GM18909 (cell line): ENCODE measurements at regions not wholly inside any gene's neighbourhood (a gene's known extent, or its start where the extent isn't known, plus 50 kb on each side); places are given as distances from the start of the nearest gene placed in this dataset.

Experiments
- ATAC-seq: cut with Tn5 transposase; IDR thresholded peaks from one replicate; pipeline ENCODE4 v1.9.1; 2021; ENCODE audit warnings: mild to moderate bottlenecking; ENCODE audit not compliant: unreplicated experiment, poor library complexity

- no peak for ATAC-seq
Measured at GRCh38 chr14:98736701-98737338, 535.2 kb downstream of the BCL11B start.

GRCh38 chr14:98741523-98741922, 530.5 kb downstream of the BCL11B start:
- ATAC-seq, result no peak

- no peak for ATAC-seq
Measured at GRCh38 chr14:98742001-98742400, 530.0 kb downstream of the BCL11B start.

GRCh38 chr14:98743536-98743935, 528.5 kb downstream of the BCL11B start:
- ATAC-seq, result no peak

GRCh38 chr14:98748966-98749365, 523.0 kb downstream of the BCL11B start:
- ATAC-seq, result no peak

- no peak for ATAC-seq
Measured at GRCh38 chr14:98751110-98751509, 520.9 kb downstream of the BCL11B start.

GRCh38 chr14:98752660-98753059, 519.3 kb downstream of the BCL11B start:
- no peak for ATAC-seq

- ATAC-seq, result no peak
Measured at GRCh38 chr14:98754343-98755020, 517.5 kb downstream of the BCL11B start.

GRCh38 chr14:98756749-98757148, 515.2 kb downstream of the BCL11B start:
- no peak for ATAC-seq

GRCh38 chr14:98758440-98758839, 513.6 kb downstream of the BCL11B start:
- no peak for ATAC-seq

- ATAC-seq, result no peak
Measured at GRCh38 chr14:98761993-98762392, 510.0 kb downstream of the BCL11B start.

- no peak for ATAC-seq
Measured at GRCh38 chr14:98766818-98767217, 505.2 kb downstream of the BCL11B start.

GRCh38 chr14:98769326-98769725, 502.7 kb downstream of the BCL11B start:
- ATAC-seq, result no peak

- ATAC-seq, result no peak
Measured at GRCh38 chr14:98770151-98770550, 501.8 kb downstream of the BCL11B start.

- no peak for ATAC-seq
Measured at GRCh38 chr14:98773814-98774213, 498.2 kb downstream of the BCL11B start.

GRCh38 chr14:98775892-98776291, 496.1 kb downstream of the BCL11B start:
- no peak for ATAC-seq

- no peak for ATAC-seq
Measured at GRCh38 chr14:98782062-98782461, 489.9 kb downstream of the BCL11B start.

GRCh38 chr14:98785578-98785977, 486.4 kb downstream of the BCL11B start:
- ATAC-seq, result no peak

- ATAC-seq, result no peak
Measured at GRCh38 chr14:98786456-98786855, 485.5 kb downstream of the BCL11B start.

- ATAC-seq, result no peak
Measured at GRCh38 chr14:98791661-98792060, 480.3 kb downstream of the BCL11B start.

GRCh38 chr14:98792171-98792570, 479.8 kb downstream of the BCL11B start:
- ATAC-seq, result no peak

GRCh38 chr14:98798099-98798498, 473.9 kb downstream of the BCL11B start:
- no peak for ATAC-seq
